Inferior parietal cortex (tissue), 1 donor: ENCODE measurements at regions not wholly inside any gene's neighbourhood (a gene's known extent, or its start where the extent isn't known, plus 50 kb on each side); places are given as distances from the start of the nearest gene placed in this dataset.
A peak's percentile ranks its signal among the peaks of the same experiment; 100 is the strongest.
"Not testable (repeated sequence)": the region's sequence is repeated elsewhere in the genome, so short reads cannot be mapped to it uniquely, and the experiment has no call there.

Source experiments
- DNase-seq: peaks from one replicate; pipeline ENCODE4 v3.0.0-alpha.2; 2016; ENCODE audit errors: extremely low spot score

DNA sequence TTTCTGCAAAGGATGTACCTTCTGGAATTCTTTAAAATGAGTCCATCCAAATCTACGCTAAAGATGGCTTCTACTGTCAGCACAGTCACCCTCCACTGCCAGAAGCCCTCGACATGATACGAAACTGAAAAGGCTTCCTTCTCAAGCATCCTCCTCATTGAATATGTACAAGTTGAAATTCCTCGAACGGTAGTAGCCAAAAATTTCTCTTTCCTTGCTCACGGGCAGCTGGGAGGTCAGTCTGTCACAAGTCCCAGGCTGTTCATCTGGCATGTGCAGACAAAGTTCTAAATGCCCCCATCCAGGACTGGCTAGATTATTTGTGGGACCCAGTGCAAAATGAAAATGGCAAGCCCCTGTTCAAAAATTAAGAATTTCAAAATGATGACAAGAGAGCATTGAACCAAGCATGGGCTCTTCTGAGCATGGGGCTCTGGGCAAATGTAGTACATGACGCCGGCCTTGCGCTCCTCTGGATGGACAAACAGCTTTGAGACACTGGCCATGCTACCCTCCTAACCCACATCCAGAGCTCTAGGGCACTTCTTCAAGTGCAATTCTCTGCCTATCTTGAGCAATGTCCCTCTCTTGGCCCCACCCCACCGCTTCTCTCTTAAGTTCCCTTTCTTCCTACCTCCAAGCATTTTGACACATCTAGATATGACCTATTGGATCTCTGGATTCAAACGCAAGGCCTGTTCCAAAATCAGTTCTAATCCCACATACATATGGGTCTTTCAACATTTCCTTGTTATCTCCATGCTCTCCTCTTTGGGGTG, 78.9 kb upstream of the FLT1 start:
- DNase-seq: no peak

GRCh38 chr13:28572871-28573270, 77.9 kb upstream of the FLT1 start:
- no peak for DNase-seq

DNA sequence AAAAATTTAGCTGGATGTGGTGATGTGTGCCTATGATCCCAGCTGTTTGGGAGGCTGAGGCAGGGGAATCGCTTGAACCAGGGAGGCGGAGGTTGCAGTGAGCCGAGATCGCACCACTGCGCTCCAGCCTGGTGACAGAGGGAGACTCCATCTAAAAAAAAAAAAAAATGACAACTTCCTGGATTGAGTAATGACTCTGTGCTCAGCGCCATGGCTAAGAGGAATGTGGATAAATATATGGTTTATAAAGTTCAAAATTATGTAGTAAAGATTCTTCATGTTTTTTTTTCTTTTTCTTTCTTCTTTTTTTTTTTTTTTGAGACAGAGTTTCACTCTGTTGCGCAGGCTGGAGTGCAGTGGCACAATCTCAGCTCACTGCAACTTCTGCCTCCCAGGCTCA, 75.4 kb upstream of the FLT1 start:
- DNase-seq: not testable (repeated sequence)

- no peak for DNase-seq
Measured at GRCh38 chr13:28569886-28570285, 75.0 kb upstream of the FLT1 start.

DNA sequence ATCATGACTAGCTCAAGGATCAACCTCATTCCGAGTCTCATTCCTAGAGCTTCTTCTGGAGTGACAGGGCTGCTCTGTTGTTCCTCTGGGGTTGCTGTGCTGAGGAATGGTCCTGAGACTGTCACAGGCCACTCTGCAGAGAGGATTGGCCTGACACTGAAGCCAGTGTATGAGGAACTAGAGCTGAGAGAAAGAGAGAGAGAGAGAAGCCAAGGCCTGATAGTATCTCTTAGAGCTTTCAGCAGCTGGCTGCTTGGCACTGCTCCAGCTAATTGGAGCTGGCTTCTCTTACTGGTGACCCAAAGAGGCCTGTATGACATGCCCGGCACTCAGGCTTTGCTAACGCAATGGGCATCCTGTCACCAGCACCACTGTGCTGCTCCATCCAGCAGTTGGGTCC, 73.4 kb upstream of the FLT1 start:
- peak; percentile 65 for DNase-seq

- DNase-seq: no peak
Measured at GRCh38 chr13:28566891-28567290, 72.0 kb upstream of the FLT1 start.

GRCh38 chr13:28566283-28566682, 71.4 kb upstream of the FLT1 start:
- no peak for DNase-seq

DNA sequence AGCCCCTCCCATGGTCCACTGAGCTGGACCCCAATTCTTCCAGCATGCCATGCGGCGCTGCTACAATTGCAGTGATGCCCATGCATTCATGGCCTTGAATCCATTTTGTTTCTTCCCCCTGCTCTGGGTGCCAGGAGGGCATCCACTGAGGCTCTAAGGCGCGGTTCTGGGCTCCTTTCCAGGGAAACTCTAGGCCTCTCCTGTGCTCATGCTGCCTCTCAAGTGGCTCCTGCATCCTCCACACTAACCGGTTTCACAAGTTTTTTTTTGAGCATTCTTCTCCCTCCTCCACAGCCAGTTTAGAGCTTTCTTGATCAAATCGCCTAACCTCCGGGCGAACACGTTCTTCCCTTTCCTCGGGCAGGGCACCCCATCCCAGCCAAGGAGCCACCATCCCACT, 69.1 kb upstream of the FLT1 start:
- DNase-seq: no peak

DNA sequence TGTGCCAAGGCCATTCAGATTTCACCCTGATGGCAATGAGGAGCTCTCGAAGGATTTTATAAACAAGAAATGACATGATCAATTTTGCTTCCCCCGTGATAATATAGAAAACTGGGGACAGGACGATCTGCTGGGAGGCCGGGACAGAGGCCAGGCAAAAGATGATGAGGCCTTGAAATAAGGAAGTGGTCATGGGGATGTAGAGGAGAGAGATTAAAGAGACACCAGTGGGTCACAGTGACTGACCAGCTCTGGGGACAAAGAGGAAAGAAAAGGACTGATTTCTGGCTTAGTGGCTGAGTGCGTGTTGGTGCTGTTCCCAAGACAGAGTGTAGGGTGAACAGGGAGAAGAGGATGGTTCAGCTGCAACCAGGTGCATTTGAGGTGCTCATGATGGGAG, 68.7 kb upstream of the FLT1 start:
- no peak for DNase-seq

GRCh38 chr13:28560612-28561011, 65.7 kb upstream of the FLT1 start:
- no peak for DNase-seq

- no peak for DNase-seq
Measured at GRCh38 chr13:28559636-28560259, 64.8 kb upstream of the FLT1 start.

- DNase-seq: no peak
Measured at GRCh38 chr13:28558567-28558966, 63.6 kb upstream of the FLT1 start.

DNA sequence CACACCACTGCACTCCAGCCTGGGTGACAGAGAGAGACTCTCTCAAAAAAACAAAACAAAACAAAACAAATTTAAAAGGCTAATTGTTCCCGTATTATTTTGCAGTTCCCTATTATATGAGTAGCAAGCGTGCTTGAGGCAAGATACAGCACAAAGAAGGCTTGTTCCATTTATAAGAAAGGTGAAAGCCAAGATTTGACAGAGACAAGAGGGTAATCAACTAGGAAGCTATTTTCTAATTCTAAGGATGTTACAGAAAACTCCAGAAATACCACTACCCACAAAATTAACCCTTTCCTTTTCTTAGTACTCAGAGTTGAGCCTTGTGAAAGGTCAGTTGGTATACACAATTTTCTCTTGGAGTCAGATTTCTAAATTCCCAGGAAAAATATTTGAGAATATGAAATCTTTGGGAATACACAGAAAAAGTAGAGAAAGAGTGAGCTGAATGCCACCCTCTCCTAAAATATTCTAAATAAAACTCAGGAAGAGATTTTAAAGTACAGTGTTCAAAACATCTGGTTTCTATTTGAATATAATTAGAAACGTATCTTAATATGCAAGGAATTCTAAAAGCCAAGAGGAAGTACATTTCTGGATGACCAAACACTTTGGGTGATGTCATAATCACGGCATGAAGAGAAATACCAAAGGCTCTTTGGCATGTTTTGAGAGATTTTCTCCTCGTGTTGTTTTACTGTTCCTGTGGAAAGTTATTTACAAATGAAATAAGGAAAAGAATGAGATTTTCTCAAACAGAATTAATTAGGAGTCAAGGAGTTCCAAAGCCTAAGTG, 63.0 kb upstream of the FLT1 start:
- no peak for DNase-seq

DNA sequence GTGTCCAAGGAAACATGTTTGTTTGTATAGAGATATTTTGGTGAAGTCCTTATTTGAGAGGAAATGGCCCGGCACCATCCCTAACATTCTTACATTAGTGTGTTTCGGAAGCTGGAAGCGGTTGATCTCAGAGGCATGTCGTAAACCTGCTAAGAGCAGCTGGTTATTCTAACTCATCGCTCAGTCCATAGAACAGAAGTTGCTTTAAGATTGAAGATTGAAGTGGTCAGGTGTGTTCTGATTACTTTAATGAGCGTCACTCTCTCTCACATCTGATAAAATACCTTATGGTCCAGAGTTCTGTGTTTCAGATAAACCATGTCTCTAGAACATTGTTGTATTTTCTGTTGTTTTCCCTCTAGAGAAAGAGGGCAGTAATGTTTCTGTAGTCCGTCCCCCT, 60.2 kb upstream of the FLT1 start:
- DNase-seq: no peak

DNA sequence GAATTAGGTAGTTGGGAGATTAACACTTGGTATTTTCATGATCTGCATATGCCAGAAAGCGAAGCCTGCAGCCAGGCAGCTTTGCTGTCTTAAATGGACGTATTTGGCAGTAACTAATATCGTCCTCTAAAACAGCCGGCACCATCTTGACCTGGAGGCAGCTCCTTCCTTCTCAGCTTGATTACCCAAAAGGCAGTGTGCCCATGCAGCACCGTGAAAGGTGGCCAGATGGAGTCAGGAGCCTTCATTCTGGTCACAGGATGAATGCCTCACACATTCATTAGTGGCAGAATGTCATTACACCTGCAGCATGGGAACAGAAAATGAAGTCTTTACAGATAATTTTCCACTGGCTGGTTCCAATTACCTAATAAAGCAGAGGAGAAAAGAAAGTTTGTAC, 59.0 kb upstream of the FLT1 start:
- DNase-seq: no peak

DNA sequence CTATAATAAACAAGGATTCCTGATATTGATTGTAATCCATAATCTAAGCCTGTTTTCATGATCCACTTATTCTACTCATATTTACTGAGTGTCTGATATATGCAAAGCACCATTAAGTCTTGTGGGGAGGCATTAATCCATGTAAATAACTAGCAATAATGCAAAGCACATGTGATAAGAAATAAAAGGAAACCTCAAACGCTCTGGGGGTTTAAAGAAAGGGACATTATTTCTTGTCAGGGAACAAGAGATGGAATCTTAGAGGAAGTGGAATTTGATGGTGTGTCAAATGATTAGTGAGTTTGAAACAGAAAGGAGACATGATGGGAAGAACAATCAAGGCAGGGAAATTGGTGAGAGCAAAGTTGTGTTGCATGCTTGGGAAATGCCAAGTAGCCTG, 57.4 kb upstream of the FLT1 start:
- DNase-seq: no peak

DNA sequence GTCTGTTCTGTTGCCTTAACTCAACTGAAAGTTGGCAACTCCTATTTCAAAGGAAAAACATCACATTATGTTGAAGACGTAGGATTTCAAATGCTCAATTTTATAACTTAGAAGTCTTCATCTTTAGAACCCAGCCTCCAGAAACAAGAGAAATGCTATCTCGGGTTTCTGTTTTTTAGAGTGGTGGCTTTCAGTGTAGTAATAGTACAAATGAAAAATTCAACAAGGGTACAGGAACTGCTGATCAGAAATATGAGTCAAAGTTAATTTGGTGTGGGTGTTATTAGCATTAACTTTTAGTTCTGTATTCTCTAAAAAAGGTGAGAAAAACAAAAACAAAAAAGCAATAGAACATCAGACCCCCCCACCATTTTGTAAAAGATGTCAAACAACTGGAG, 56.6 kb upstream of the FLT1 start:
- no peak for DNase-seq

DNA sequence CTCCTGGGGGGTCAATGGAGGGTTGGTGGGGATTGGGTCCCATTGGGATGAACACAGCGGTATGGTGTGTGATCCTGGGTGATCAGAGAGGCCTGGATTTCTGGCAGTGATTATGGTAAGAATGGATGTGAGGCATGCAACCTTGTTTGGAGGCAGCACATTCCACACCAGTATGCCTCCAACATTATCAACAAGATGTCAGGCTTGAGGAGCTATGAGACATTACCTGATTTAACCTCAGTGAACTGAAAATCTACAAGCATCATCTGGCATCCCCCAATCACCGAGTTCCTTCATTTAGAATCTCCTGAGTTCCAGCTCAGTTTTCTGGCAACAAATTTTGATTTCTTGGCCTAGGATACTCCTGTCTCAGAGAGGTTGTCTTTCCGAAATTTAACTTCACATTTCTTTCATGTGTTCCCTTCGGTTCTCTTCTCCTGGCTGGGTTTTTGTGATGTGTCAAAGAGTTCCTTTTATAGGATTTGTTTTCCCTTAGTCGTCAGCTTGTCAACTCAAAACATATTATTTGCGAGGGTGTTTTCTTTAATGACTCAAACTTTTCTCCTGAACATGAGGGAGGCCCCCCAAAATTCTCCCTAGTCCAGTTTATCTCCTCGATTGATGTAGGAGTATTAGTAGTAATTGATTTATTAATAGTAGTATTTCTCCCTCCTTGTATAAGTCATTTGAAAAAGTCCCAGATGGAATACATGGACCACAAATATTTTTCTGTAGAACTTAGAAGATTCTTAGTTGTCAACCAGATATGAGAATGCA, 56.0 kb upstream of the FLT1 start:
- no peak for DNase-seq

DNA sequence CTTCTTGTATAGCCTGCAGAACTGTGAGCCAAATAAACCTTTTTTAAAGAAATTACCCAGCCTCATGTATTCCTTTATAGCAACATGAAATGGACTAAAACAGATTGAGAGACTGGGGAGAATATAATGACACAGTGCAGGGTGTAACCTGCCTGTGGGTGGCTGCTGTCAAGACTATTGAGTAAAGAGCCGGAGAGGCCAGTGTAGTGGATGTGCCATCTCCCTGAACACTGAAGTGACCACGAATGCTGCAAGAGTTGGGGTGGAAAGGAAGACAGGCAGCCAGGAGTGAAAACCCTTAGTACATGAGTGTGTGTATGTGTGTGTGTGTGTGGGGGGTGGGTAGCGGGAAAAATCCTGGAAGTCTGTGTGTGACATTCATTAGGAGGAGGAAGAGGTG, 55.2 kb upstream of the FLT1 start:
- no peak for DNase-seq

DNA sequence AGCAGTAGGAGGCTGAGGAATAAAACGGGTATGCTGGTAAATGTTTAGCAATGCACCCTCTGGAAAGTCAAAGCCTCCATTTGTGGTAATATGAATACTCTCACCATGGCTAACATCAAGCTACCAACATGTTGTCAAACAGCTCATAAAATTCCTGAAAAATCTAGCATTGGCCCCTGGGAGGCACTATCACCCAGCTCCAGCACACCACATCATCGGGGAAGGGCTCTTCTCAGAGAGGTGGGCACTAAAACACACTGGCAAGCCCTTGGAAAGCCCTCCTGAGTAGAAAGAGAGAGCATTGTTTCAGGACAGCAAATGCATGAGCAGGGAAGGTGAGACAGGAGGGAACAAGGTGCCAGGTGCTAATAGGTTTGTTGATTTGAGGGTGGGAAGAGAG, 53.9 kb upstream of the FLT1 start:
- no peak for DNase-seq

DNA sequence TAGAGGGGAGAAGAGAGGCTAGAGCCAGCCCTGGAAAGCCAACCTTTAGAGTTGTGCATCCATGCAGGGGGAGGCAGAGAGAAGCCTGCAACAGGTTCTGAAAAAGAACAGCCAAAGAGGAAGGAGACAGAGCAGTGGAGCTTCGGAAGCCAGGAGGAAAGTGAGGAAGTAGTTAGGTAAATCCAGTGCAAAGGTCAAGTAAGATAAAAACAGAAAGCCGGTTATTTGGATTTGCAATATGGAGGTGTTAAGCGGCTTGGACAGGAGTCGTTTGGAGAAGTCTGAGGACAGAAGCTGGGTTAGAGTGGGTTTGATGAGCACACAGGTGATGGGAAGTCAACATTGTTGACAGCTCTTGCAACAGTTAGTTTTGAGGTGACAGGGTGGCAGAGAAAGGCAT, 53.5 kb upstream of the FLT1 start:
- DNase-seq: no peak
